ENCODE measurements at regions not wholly inside any gene's neighbourhood (a gene's known extent, or its start where the extent isn't known, plus 50 kb on each side); places are given as distances from the start of the nearest gene placed in this dataset.
"Not testable (repeated sequence)": the region's sequence is repeated elsewhere in the genome, so short reads cannot be mapped to it uniquely, and the experiment has no call there.

DNA sequence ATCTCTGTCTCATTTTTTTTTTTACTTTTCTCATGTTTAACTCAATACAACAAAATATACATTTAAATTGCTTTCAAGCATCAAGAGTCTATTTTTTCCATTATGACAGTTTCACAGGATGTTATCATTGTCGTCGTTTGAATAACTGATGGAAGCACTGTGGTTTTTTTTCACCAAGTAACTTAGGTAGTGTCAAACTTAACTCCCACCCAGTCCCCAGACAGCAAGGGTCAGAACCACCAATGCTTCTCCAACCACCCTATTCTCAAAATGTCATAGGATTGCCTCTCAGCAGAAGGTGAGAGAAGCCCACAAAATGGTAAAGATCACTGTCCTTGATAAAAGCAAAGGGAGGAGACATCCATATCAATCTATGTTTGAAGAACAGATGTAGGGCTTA lies 339.4 kb downstream of the SFMBT2 start:
- H3K4me3 ChIP-seq (replicated peaks in 1 of 2; ENCODE audit: low read depth in 2 of 2, low read length in 2 of 2) = no peak overlapping the region
- TF ChIP-seq CTCF (IDR thresholded peaks at IDR 0.05; ENCODE audit: low read depth, low read length) = no peak
- DNase-seq (ENCODE audit: low read depth in 2 of 2) = no peak

DNA sequence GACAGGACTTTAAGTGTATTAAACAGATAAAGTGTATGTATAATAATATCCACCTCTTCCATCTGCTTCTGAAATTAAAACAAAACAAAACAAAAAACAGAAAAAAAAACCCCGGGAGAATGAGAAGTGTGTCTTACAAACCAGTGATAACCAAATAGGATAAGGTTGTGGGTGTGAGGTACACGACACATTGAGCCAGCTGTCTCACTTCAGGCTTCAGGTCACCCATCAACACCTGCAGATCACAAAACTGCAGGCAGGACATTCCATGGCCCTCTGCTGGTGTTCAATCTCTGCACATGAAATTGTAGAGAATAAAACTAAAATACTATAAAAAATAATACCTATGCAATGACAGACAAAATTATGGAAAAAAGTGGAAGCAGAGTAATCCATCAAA lies 339.9 kb downstream of the SFMBT2 start:
- no peak overlapping the region for H3K4me3 ChIP-seq (replicated peaks in 1 of 2; ENCODE audit: low read depth in 2 of 2, low read length in 2 of 2)
- TF ChIP-seq CTCF (IDR thresholded peaks at IDR 0.05; ENCODE audit: low read depth, low read length) = no peak
- DNase-seq (ENCODE audit: low read depth in 2 of 2) = no peak

DNA sequence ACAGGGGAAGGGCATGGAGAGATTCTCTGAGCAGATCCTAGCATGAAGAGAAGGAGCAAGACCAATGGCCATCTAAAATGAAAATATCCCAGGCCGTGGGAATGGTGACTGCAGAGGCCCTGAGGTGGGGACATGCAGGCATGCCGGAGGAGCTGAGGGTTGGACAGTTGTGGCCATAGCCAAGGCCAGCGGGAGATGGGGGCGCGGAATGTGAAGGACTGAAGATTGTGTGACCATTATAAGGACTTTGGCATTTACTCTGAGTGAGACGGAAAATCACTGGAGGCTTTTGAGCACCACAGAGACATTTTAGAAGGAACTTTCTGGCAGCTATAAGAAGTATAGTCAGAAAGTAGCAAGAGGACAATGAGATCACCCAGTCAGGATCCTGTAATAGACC lies 341.1 kb downstream of the SFMBT2 start:
- no peak overlapping the region for H3K4me3 ChIP-seq (replicated peaks in 1 of 2; ENCODE audit: low read depth in 2 of 2, low read length in 2 of 2)
- no peak for TF ChIP-seq CTCF (IDR thresholded peaks at IDR 0.05; ENCODE audit: low read depth, low read length)
- DNase-seq (ENCODE audit: low read depth in 2 of 2) = no peak

- no peak for DNase-seq (ENCODE audit: low read depth in 2 of 2)
- no peak for TF ChIP-seq CTCF (IDR thresholded peaks at IDR 0.05; ENCODE audit: low read depth, low read length)
- H3K4me3 ChIP-seq (replicated peaks in 1 of 2; ENCODE audit: low read depth in 2 of 2, low read length in 2 of 2) = no peak overlapping the region
Observed at GRCh38 chr10:7056216-7056615, 354.6 kb downstream of the SFMBT2 start.

DNA sequence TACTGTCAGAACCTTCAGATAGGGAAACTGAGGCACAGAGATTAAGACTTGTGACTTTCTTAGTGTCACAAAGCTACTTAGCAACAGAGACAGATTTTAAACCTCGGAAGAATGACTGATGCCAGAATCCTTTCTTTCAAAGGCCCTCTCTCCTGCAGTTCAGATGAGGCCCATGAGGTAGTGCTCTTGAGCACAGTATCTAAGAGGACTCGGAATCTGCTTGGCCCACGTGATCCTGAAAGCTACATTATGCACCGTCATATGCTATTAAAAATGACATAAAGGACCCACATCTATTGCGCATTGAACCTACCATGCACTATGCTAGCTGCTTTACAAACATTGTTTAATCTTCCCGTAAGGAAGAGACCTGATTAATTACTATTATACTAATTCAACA lies 355.9 kb downstream of the SFMBT2 start:
- no peak overlapping the region for H3K4me3 ChIP-seq (replicated peaks in 1 of 2; ENCODE audit: low read depth in 2 of 2, low read length in 2 of 2)
- peak in 1 of 2 donors; percentile 20 for DNase-seq (ENCODE audit: low read depth in 2 of 2)
- TF ChIP-seq CTCF (IDR thresholded peaks at IDR 0.05; ENCODE audit: low read depth, low read length) = no peak

- no peak for TF ChIP-seq CTCF (IDR thresholded peaks at IDR 0.05; ENCODE audit: low read depth, low read length)
- no peak for DNase-seq (ENCODE audit: low read depth in 2 of 2)
- no peak overlapping the region for H3K4me3 ChIP-seq (replicated peaks in 1 of 2; ENCODE audit: low read depth in 2 of 2, low read length in 2 of 2)
Observed at GRCh38 chr10:7053195-7053594, 357.6 kb downstream of the SFMBT2 start.

GRCh38 chr10:7050024-7050423 lies 360.8 kb downstream of the SFMBT2 start:
- H3K4me3 ChIP-seq (replicated peaks in 1 of 2; ENCODE audit: low read depth in 2 of 2, low read length in 2 of 2); DNase-seq (ENCODE audit: low read depth in 2 of 2): not testable (repeated sequence)

Data from cardiac fibroblast (primary cell).